ENCODE measurements at regions not wholly inside any gene's neighbourhood (a gene's known extent, or its start where the extent isn't known, plus 50 kb on each side); places are given as distances from the start of the nearest gene placed in this dataset.

- Histone ChIP-seq H3K4me2 (ENCODE audit: low read depth, low read length, poor library complexity, severe bottlenecking) (no peak overlapping the region), H3K36me3 (ENCODE audit: insufficient read depth, low read length) (no peaks in the 10 kb centered on the region), H4K20me1 (ENCODE audit: insufficient read depth, low read length, poor library complexity, severe bottlenecking) (no peaks in the 10 kb centered on the region), H3K9ac (ENCODE audit: low read depth, low read length, poor library complexity, severe bottlenecking) (no peak overlapping the region), H3F3A (ENCODE audit: low read depth) (no peaks in the 10 kb centered on the region), H3K27me3 (ENCODE audit: insufficient read depth, low read length, poor library complexity, severe bottlenecking) (no peaks in the 10 kb centered on the region), H3K4me3 (ENCODE audit: low read length, poor library complexity, severe bottlenecking) (no peak overlapping the region), H3K9me2 (replicated peaks; ENCODE audit: low read depth, low read length) (no peaks in the 10 kb centered on the region), H3K79me2 (ENCODE audit: insufficient read depth, low read length) (no peaks in the 10 kb centered on the region), H3K4me1 (ENCODE audit: insufficient read depth, low read length, poor library complexity, severe bottlenecking) (no peaks in the 10 kb centered on the region), H3K9me3 (ENCODE audit: insufficient read depth, low read depth, low read length) (no peaks in the 10 kb centered on the region), H2AFZ (ENCODE audit: low read length) (no peak overlapping the region)
- TF ChIP-seq CTCF (conservative IDR thresholded peaks at IDR 0.05; ENCODE audit: low read length) (no peak), EZH2phosphoT487 (IDR thresholded peaks at IDR 0.05; ENCODE audit: borderline replicate concordance) (no peak)
These were observed 138.4 kb upstream of the G2E3 start for GRCh38 chr14:30420515-30420914.

- H3K4me3 ChIP-seq (ENCODE audit: low read length, poor library complexity, severe bottlenecking), result no peak overlapping the region
- no peaks in the 10 kb centered on the region for H3K27me3 ChIP-seq (ENCODE audit: insufficient read depth, low read length, poor library complexity, severe bottlenecking)
- no peaks in the 10 kb centered on the region for H3K4me1 ChIP-seq (ENCODE audit: insufficient read depth, low read length, poor library complexity, severe bottlenecking)
- H3K9me3 ChIP-seq (ENCODE audit: insufficient read depth, low read depth, low read length), result no peaks in the 10 kb centered on the region
- no peaks in the 10 kb centered on the region for H4K20me1 ChIP-seq (ENCODE audit: insufficient read depth, low read length, poor library complexity, severe bottlenecking)
- no peaks in the 10 kb centered on the region for H3K79me2 ChIP-seq (ENCODE audit: insufficient read depth, low read length)
- H3K9ac ChIP-seq (ENCODE audit: low read depth, low read length, poor library complexity, severe bottlenecking), result no peak overlapping the region
- H2AFZ ChIP-seq (ENCODE audit: low read length), result no peak overlapping the region
- H3F3A ChIP-seq (ENCODE audit: low read depth), result no peaks in the 10 kb centered on the region
- no peaks in the 10 kb centered on the region for H3K36me3 ChIP-seq (ENCODE audit: insufficient read depth, low read length)
- no peaks in the 10 kb centered on the region for H3K9me2 ChIP-seq (replicated peaks; ENCODE audit: low read depth, low read length)
- no peak for TF ChIP-seq CTCF (conservative IDR thresholded peaks at IDR 0.05; ENCODE audit: low read length)
- TF ChIP-seq EZH2phosphoT487 (IDR thresholded peaks at IDR 0.05; ENCODE audit: borderline replicate concordance), result no peak
- no peak overlapping the region for H3K4me2 ChIP-seq (ENCODE audit: low read depth, low read length, poor library complexity, severe bottlenecking)
These were observed 132.5 kb upstream of the G2E3 start for GRCh38 chr14:30426463-30426862.

- Histone ChIP-seq H3K27me3 (ENCODE audit: insufficient read depth, low read length, poor library complexity, severe bottlenecking) (no peaks in the 10 kb centered on the region), H2AFZ (ENCODE audit: low read length) (no peak overlapping the region), H3K9me2 (replicated peaks; ENCODE audit: low read depth, low read length) (no peaks in the 10 kb centered on the region), H3F3A (ENCODE audit: low read depth) (no peaks in the 10 kb centered on the region), H3K9me3 (ENCODE audit: insufficient read depth, low read depth, low read length) (no peaks in the 10 kb centered on the region), H3K36me3 (ENCODE audit: insufficient read depth, low read length) (no peaks in the 10 kb centered on the region), H4K20me1 (ENCODE audit: insufficient read depth, low read length, poor library complexity, severe bottlenecking) (no peaks in the 10 kb centered on the region), H3K4me1 (ENCODE audit: insufficient read depth, low read length, poor library complexity, severe bottlenecking) (no peaks in the 10 kb centered on the region), H3K79me2 (ENCODE audit: insufficient read depth, low read length) (no peaks in the 10 kb centered on the region), H3K4me2 (ENCODE audit: low read depth, low read length, poor library complexity, severe bottlenecking) (no peak overlapping the region), H3K4me3 (ENCODE audit: low read length, poor library complexity, severe bottlenecking) (no peak overlapping the region), H3K9ac (ENCODE audit: low read depth, low read length, poor library complexity, severe bottlenecking) (no peak overlapping the region)
- no peak for TF ChIP-seq CTCF (conservative IDR thresholded peaks at IDR 0.05; ENCODE audit: low read length)
- TF ChIP-seq EZH2phosphoT487 (IDR thresholded peaks at IDR 0.05; ENCODE audit: borderline replicate concordance), result no peak
These were observed 131.6 kb upstream of the G2E3 start for GRCh38 chr14:30427401-30427800.

Data from Loucy (cell line).